ENCODE measurements at regions not wholly inside any gene's neighbourhood (a gene's known extent, or its start where the extent isn't known, plus 50 kb on each side); places are given as distances from the start of the nearest gene placed in this dataset.
"Not testable (repeated sequence)": the region's sequence is repeated elsewhere in the genome, so short reads cannot be mapped to it uniquely, and the experiment has no call there.

DNA sequence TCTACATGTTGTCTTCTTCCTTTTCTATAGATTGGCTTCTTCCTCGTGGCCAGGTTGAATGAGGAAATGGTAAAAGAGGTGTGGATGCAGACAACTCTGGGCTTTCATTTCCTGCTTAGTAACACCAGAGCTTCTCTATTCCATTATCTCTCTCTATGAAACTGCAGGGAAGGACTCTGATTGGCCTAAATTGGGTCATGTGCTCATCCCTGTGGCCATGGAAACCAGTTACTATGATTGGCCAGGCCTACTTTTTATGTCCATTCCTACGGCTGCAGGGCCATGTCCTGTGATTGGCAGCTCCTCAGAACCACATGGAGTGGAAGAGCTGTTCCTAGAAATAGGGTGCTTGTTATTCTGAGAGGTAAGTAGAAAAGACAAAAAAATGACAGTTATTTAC is 486.9 kb upstream of the ADAMTS9 start:
- no peak for DNase-seq (ENCODE audit: low read depth)

DNA sequence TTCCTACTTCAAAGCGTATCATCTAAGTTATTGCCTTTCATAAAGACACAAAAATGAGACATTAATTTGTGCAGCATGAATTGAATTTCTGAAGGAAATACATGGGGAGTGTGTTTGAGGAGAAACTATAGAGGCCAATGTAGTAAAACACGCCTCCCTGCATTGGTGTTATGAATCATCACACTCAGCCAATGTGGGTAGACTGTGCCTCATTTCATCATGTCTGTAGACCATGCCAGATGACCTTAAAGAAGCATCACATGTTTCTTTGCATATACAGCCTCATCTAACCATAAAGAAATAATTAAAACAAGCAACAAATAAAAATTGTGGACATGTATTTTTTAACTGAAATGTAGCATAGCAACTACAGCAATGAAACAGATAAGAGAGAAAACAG is 486.0 kb upstream of the ADAMTS9 start:
- DNase-seq (ENCODE audit: low read depth) = no peak

DNA sequence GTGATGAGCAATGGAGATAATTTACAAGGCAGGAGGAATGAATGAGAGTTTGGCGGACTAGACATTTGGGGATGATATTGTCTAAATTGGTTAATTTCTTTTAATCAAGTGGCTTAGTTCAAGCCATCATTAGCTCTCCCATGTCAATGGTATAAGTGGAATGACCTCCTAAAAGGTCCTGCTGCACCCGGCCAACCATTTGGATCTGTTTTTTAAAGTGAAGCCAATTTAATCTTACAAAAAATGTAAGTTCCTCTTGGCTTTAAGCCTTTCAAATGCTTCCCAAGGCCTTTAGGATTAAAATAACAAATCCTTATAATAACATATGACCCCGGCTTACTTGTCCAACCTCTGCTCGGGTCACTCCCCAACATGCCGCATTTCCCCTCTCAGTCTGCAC is 484.4 kb upstream of the ADAMTS9 start:
- no peak for DNase-seq (ENCODE audit: low read depth)

DNA sequence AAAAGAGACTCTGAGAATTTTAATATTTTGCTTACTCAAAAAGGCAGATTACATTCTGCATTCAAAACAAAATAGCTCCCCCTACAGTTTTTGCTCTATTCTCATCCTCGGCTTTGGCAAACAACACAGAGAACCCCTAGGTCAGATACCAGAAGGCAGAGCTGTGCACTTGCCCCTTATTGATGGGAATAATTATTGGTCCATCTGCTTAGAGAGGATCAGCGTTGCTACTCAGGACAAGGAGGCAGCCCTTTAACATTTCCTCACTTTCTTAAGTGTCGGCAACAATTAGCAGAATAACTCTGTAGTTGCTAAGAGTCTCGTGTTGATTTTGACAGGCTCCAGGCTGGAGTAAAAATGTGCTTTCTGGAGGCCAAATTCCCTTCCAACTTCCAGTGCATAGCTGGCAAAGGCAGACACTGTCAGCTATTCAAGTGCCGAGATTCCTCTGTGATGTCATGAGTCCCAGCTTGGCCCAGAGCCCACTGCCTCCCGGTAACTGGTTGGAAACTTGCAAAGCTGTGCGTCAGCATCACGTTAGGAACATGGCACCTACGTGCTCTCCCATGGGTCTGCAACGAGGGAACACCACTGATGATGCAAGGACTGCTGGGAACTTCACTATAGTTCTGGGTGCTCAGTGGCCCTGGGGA is 482.7 kb upstream of the ADAMTS9 start:
- DNase-seq (ENCODE audit: low read depth) = peak; percentile 58

DNA sequence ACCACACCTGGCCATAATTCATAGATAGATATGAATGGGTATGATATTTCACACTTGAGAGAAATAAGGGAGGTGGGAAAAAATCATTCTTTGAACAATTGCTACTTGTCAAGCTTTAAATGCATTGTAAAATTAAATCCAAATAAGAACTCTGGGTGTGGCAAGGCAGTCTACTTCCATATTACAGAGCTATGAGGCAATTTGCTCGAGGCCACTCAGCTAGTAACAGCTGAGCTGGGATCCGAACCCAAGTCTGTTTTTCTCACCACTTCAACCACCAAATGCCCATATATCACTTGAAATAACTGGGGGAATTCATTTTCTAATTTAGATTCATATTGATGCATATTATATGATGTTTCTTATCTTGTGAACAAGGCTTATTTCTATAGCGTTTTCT is 482.2 kb upstream of the ADAMTS9 start:
- peak; percentile 6 for DNase-seq (ENCODE audit: low read depth)

DNA sequence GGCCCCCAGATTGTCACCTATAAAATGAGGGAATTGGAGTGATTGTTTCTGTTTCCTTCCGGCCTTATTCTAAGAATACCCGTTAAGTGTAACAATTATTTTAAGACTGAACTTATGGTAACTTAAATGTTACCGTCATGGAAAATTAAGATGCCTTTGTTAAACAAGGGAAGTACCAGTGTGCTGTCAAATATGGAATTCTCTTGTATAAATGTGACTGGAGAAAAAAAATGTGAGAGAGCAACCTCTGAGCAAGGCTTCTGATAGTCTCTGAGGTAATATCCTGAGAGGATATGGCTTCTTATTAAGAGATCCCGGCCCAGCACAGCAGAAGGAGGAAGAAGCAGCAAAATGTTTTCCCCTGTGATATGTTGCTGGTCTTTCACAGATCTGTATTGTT is 480.7 kb upstream of the ADAMTS9 start:
- DNase-seq (ENCODE audit: low read depth) = no peak

DNA sequence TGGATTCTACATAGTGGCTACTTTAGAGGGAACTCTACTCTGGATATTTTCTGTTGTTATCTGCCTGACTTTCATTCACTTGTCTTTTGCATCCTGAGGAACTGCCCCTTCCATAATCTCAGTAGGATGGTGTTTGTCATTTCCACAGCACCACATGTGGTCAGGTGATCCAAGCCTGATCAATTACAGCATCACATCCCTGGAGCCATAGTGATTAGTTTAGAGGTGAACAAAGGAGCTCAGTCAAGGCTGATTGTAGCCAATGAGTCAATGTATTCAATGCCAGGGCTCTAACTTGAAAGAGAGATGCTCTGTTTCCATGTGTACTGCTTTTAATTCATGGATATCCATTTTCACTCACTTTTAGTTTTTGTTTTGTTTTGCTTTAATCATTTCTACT is 478.7 kb upstream of the ADAMTS9 start:
- DNase-seq (ENCODE audit: low read depth) = no peak

DNA sequence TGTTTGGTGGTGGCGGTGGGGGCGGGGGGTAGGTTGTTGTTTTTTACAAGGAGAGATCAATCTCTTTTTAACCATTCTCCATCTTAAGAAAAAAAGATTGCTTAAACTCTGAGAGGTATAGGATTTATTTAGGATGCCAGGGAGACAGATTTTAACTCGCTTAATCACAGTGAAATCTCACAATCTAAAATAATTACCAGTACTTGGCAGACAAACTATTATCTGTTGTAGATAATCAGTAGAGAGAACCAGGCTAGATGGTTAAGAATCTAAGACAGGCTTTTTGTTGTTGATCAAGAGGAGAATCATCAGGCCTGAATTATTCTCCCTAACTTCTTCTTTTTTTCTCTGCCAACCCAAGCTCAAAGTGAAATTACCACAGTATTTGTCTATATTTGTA is 470.2 kb upstream of the ADAMTS9 start:
- no peak for DNase-seq (ENCODE audit: low read depth)

DNA sequence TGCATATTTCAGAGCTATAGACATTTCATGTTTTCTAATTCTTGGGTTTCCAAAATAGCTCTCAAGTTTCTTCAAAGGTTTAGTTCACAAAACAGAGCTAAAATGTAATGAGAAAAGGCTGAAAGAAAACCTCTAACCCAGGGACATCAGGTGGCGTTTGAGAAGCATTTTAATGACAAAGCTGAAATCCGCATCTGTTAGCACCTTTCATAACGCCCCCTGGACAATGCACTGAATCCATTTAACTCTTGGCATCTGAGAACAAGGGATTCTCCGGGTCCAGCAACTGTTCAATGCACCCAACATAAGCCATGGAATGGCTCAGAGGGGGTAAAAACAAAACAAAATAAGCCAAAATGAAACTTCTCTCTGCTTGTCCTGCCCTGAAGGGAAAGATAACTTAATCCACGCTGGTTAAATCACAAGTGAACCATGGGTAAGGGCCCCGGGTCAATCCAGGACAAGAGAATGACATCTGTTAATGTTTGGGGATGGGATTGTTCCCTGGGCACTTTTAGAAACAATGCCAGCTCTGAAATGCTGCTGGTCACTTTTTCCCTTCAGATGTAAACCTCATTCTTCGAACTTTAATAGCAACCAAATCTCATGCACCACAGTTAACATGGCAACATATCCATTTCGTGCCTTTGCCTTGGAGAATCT is 466.2 kb upstream of the ADAMTS9 start:
- peak; percentile 35 for DNase-seq (ENCODE audit: low read depth)

DNA sequence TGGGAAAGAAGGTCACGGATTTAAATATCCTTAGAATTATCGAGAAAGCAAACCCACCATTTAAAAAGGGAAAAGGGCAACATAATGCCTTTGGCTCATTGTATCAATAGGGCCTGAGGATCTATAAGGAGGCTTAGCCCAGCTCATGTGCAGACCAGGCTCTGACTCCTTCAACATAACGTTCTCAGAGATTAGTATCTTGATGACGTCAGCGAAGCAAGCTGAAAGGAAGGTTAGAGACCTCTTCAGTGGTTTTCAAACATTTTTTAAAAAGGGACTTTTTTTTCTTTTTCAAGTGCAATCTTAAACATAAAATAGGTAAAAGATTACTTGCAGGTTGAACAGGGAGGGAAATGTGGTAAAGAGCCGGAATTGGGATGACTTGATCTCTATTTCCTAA is 463.9 kb upstream of the ADAMTS9 start:
- no peak for DNase-seq (ENCODE audit: low read depth)

DNA sequence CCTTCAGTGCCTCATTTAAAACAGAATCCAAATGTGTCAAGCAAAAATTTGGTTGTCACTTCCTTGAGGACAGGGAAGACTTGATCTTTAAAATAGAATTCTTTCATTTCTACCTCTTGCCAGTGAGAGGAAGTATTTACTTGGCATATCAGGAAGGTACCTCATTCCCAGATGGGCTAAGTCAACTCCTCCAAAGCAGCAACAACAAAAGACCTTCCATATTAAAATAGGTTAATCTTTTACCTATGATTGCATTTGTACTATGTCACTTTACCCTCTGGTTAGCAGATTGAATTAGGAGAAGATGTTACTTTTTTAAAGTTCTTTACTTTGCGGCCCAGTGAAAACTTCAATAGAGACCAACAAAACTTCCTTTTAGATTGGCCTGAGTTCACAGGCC is 462.1 kb upstream of the ADAMTS9 start:
- DNase-seq (ENCODE audit: low read depth) = no peak

DNA sequence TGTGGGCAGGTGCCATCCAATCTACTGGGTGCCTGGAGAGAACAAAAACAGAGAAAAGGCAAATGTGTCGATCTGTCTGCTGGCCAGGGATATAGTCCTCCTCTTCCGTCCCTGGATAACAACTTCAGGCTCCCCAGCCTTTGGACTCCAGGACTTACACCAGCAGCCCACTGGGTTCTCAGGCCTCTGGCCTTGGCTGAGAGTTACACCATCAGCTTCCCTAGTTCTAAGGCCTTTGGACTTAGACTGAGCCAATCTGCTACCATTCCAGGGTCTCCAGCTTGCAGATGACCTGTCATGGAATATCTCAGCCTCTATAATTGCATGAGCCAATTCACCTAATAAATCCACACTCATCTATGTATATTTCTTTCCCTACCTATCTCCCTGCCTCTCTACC is 460.9 kb upstream of the ADAMTS9 start:
- no peak for DNase-seq (ENCODE audit: low read depth)

DNA sequence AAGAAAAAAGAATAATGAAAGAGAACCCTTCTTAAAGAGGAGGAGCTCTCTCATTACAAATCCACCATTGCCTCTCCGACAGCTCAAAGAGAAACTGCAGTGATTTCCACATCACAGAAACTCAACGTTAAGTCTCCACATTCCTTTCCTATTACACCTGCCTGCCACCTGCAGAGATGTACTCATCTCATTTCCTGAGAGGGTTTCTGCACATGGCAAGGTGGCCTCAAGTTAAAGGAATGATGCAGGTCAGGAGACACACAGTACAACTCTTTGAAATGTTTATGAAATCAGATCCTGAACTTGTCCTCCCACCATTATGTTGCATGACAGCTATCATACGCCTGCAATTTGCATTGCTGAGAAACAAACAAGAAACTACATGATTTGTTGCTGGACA is 458.4 kb upstream of the ADAMTS9 start:
- DNase-seq (ENCODE audit: low read depth) = no peak

DNA sequence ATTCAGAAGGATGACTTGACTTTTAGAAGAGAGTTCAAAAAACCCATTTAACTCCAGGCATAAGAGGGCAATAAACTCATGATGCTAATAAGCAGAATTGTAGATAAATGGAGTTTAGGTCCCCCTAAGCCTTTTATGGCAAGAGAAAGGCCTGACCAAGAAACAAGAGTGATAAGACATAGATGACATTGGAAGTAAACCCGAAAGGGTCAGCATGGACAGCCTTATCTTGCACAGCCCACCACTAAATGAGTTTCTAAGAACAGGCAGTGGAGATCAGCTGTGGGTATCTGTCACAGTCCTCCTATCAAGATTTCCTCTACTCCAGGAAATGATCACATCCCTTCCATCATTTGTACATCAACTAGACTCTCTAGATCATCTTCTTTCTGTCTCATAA is 457.9 kb upstream of the ADAMTS9 start:
- DNase-seq (ENCODE audit: low read depth) = no peak

DNA sequence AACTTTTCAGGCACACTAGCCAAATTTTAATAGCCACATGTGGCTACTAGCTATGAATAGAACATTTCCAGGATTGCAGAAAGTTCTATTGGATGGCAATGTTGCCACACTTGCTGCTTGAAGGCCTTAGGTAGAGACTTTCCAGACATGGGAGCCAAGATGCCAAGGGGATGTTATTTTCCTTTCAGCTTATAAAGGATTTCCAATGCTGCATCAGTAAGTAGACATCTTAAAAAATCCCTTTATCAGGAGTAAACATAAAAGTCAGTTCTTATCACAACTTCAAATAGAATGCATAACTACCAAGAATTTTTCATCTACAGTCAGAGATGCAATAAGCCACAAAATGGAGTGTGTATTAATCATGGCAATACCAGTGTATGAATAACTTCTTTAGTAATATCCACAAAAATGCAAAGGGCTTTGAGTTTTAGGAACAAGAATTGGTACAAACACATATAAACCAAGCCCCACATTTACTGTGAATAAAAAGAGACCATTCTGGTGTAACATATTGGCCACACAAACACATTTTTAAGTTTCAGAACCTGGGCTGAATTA is 457.1 kb upstream of the ADAMTS9 start:
- DNase-seq (ENCODE audit: low read depth) = no peak

DNA sequence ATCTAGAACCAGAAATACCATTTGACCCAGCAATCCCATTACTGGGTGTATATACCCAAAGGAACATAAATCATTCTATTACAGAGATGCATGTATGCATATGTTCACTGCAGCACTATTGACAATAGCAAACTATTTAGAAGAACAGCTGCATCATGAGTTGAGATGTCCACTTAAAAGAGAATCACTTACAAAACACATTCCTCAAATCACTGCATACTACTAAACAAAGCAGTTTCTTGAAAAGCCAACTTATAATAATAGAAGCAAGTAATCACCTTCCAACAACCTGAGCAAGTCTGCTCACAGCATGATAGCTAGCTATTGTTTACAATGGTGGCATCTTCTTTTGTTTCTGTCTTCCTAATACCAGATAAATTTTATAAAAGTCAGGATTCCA is 454.7 kb upstream of the ADAMTS9 start:
- DNase-seq (ENCODE audit: low read depth) = no peak

DNA sequence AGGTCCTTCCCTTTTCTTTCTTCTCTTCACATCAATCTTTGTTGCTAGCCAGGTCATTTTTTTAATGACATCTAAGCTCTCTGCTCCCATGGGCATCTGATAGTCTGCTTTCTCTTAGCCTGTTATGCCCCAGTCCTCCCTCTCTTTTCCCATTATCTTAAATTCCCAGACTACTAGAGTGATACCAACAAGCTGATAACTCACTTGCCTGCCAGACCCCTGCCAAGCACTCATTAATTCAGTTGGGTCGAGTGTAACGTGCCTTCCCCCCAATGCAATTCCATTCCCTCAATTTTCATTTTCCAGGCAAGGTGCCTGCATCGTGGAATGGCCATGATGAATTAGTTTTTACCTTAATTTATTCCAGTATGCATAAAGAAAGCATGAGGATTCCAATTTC is 450.8 kb upstream of the ADAMTS9 start:
- DNase-seq (ENCODE audit: low read depth) = no peak

DNA sequence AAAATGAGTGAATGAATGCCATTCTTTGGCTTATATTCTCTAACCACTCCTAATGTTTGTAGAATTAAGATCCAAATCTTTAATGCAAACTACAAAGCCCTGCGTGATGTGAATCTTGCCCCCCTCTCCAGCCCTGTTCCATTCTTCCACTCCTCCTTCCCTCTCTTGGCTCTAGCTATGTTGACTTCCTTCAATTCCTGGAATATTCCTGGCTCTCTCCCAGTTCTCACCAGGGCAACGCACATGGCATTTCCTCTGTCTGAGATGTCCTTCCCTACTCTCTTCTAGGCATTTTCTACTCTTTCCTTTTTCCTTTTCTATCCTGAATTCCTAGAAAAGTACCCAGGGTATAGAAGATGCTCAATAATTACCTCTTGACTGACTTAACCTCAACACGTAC is 446.0 kb upstream of the ADAMTS9 start:
- not testable (repeated sequence) for DNase-seq (ENCODE audit: low read depth)

DNA sequence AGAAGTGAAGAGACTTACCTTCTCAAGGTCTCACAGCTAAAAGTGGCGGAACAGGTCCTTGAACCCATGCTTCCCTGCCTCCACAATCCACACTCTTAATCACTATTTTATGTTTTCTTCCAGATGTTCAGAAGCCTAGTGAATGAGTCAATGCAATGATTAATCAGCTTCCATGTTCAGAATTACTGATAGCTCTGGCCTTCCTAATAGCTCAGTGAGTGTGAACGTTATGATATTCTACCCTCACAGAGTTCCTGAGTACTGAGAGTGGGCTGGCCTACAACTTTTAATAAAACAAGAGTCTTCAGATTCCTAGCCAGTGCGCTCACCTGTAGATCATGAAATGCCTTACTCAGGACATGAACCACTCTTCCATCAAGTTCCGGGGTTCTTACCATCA is 443.0 kb upstream of the ADAMTS9 start:
- DNase-seq (ENCODE audit: low read depth) = no peak

DNA sequence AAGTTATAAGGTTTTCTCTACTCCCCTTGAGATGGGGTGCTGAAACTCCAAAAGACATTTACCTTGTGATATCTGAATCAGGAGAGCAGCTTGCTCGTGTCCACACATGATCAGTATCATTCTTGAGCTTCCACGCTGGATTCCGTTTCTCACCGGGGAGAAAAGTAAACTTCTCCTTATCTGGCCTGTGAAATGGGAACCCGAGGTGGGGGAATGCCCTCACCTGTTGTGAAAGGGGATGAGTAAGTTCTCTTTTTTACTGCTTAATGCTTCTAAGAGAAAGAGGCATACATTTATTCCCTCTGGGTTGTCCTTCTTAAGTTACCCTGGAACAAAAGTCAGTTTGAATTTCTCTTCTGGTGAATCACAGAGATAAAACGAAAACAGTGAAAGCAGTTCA is 440.5 kb upstream of the ADAMTS9 start:
- DNase-seq (ENCODE audit: low read depth) = no peak

DNA sequence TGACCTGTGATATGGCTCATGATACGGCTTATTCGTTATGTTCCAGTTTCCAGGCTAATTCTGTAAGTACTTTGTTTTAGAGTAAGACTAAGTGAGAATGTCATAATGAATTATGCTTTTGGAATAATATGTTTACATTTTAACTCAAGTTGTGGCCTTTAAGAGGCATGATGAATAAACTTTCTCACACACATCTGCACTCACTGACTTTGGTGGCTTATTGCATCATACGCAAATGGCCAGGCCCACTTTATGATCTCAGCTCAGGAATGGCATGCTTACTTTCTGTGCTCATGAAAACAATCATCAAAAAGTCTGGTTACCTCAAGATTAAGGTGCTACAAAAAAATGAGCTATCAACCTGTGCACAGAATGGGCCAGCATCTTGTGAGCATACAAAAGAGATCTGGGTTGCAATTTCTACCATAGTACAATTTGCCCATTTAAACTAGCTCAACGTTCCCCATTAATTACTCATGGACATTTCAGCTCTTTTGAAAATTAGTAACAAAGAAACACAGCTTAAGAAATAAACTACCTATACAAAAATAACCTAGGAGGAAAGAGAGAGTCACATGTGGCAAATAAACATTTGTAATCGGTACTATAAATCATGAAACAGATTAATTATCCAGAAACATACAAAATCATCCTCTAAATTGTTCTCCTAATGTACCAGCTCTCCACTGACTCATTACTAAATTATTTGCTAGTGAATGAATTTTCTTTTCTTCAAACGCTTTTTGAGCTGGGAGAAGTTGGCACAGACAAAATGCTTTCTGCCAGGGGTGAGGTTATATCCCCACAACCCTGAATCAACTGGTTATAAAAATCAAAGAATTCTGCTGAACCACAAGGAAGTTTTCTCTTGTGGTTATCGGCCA is 439.0 kb upstream of the ADAMTS9 start:
- DNase-seq (ENCODE audit: low read depth) = peak; percentile 61

DNA sequence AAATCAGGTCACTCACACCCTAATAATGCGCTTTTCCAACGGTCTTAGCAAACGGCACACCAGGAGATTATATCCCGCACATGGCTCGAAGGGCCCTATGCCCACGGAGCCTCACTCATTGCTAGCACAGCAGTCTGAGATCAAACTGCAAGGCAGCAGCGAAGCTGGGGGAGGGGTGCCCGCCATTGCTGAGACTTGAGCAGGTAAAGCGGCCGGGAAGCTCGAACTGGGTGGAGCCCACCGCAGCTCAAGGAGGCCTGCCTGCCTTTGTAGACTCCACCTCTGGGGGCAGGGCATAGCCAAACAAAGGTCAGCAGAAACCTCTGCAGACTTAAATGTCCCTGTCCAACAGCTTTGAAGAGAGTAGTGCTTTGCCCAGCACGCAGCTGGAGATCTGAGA is 432.4 kb upstream of the ADAMTS9 start:
- not testable (repeated sequence) for DNase-seq (ENCODE audit: low read depth)
